Nephron (organoid): ENCODE measurements at regions not wholly inside any gene's neighbourhood (a gene's known extent, or its start where the extent isn't known, plus 50 kb on each side); places are given as distances from the start of the nearest gene placed in this dataset.

Source experiments
- H3K27ac Mint-ChIP-seq, 3 experiments: 2 replicates each; pipeline ENCODE4 v1.8.0; 2020; ENCODE audit warnings: mixed read lengths in 3 of 3, mild to moderate bottlenecking in 2 of 3, moderate library complexity in 1 of 3
- H3K27me3 Mint-ChIP-seq: 2 replicates; pipeline ENCODE4 v1.8.0; 2021; ENCODE audit warnings: low read depth, mild to moderate bottlenecking, moderate library complexity, mixed read lengths
- H3K36me3 Mint-ChIP-seq: 2 replicates; pipeline ENCODE4 v1.8.0; 2020; ENCODE audit warnings: low read depth, mixed read lengths
- H3K4me1 Mint-ChIP-seq: 2 replicates; pipeline ENCODE4 v1.8.0; 2020; ENCODE audit warnings: mixed read lengths
- H3K4me3 Mint-ChIP-seq, 3 experiments: 2 replicates each; pipeline ENCODE4 v1.8.0; 2020; ENCODE audit warnings: mild to moderate bottlenecking in 3 of 3, mixed read lengths in 3 of 3, moderate library complexity in 2 of 3
- H3K9me3 Mint-ChIP-seq: 2 replicates; pipeline ENCODE4 v1.8.0; 2020; ENCODE audit warnings: mixed read lengths
- TF ChIP-seq, protein P1 (sequence below), 3 experiments: fragments of 200-600 bp; sonication (generic); IDR thresholded peaks; one replicate each; pipeline ENCODE4 v1.5.0; 2021; ENCODE audit warnings: antibody characterized with exemption in 3 of 3; ENCODE audit not compliant: unreplicated experiment in 3 of 3

DNA sequence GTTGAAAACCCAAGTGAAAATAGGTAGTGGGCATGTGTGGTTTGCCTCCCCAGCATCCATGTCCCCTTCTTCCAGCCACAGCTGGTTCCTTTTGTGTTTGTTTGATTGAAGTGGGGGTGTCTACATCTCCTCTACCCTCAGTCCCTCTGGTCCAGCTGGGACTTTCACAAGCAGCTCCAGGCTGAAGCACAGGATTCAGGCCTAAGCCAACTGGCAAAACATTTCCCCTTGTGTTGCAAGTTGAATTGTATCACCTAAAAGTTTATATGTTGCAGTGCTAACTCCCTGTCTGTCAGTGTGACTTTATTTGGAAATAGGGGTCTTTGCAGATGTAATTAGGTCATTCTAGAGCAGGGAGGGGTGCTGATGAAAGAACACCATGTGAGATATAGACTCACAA, 205.9 kb upstream of the ASIC2 start:
- Mint-ChIP-seq H3K27me3 (peaks cover 7% of the 10 kb centered on the region), H3K9me3 (no peaks in the 10 kb centered on the region), H3K4me3 (no peak overlapping the region), H3K4me1 (no peaks in the 10 kb centered on the region), H3K36me3 (no peaks in the 10 kb centered on the region), H3K27ac (no peak overlapping the region)
- TF ChIP-seq, protein P1, sequence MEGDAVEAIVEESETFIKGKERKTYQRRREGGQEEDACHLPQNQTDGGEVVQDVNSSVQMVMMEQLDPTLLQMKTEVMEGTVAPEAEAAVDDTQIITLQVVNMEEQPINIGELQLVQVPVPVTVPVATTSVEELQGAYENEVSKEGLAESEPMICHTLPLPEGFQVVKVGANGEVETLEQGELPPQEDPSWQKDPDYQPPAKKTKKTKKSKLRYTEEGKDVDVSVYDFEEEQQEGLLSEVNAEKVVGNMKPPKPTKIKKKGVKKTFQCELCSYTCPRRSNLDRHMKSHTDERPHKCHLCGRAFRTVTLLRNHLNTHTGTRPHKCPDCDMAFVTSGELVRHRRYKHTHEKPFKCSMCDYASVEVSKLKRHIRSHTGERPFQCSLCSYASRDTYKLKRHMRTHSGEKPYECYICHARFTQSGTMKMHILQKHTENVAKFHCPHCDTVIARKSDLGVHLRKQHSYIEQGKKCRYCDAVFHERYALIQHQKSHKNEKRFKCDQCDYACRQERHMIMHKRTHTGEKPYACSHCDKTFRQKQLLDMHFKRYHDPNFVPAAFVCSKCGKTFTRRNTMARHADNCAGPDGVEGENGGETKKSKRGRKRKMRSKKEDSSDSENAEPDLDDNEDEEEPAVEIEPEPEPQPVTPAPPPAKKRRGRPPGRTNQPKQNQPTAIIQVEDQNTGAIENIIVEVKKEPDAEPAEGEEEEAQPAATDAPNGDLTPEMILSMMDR (IDR thresholded peaks at IDR 0.05; ENCODE audit: unreplicated experiment in 3 of 3): no peak

DNA sequence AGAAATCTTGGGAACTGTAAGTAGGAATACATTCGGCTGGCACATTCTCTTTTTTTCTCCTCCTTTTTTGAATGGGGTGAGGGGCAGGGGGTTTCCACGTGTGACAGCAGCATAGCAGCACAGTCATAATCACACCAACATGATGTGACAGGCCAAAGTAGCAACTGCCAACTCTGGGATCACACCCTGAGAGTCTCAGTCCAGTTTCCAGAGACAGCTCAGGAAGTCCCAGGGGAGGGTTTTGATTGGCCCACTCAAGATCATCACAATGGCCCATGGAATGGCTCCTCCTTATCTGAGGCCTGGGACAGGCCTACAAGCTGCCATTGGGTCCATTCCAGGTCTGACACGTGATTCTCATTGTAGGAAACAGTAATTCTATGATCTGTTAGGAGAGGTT, 207.1 kb upstream of the ASIC2 start:
- Mint-ChIP-seq H3K9me3 (no peaks in the 10 kb centered on the region), H3K4me3 (no peak overlapping the region), H3K36me3 (no peaks in the 10 kb centered on the region), H3K27me3 (peaks cover 11% of the 10 kb centered on the region), H3K4me1 (no peaks in the 10 kb centered on the region), H3K27ac (no peak overlapping the region)
- TF ChIP-seq, protein P1 (IDR thresholded peaks at IDR 0.05; ENCODE audit: unreplicated experiment in 3 of 3): no peak

DNA sequence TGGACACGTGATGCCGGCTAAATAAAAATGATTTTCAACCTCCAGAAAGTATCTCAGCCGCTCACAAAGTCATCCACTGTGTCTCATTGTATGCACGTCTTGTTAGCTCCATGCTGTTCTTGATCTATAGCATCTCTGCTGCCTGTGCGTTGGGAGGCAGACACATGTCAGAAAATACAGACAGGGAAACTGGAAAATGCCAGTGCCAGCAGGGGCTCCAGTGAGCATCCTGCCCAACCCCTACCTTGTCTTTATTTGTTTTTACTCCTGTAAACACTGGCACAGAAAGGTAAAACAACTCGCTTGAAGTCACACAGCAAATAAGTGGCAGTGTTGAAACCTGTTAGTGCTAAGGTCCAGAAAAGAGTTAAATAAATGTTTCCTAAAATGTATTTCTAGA, 208.1 kb upstream of the ASIC2 start:
- Mint-ChIP-seq H3K36me3 (no peaks in the 10 kb centered on the region), H3K4me1 (no peaks in the 10 kb centered on the region), H3K4me3 (no peak overlapping the region), H3K27ac (no peak overlapping the region), H3K27me3 (peaks cover 11% of the 10 kb centered on the region), H3K9me3 (no peaks in the 10 kb centered on the region)
- TF ChIP-seq, protein P1 (IDR thresholded peaks at IDR 0.05; ENCODE audit: unreplicated experiment in 3 of 3): no peak

DNA sequence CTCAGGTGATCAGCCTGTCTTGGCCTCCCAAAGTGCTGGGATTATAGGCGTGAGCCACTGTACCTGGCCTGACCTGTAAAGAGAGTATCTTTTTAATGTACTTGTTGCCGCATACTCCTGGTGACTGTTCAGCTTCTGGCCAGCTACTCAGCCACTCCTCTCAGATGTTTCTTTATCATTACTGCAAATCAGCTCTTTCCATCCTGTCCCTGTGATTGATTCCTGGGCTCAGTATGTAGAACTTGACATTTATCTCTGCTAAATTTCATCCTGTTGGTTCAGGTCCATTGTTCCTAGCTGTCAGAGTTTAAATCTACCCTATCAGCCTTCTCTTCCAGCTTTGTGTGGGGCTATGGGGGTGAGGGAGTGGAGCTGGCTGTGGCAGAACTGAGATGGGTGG, 211.5 kb upstream of the ASIC2 start:
- Mint-ChIP-seq H3K27me3 (peaks cover 8% of the 10 kb centered on the region), H3K4me1 (peaks cover 9% of the 10 kb centered on the region)

GRCh38 chr17:33506889-33507650, 214.0 kb upstream of the ASIC2 start:
- H3K27me3 Mint-ChIP-seq: peaks cover 8% of the 10 kb centered on the region
- H3K27ac Mint-ChIP-seq: peak overlapping the region; percentile 50 to 82 (median 80)
- H3K4me3 Mint-ChIP-seq: no peak overlapping the region
- H3K4me1 Mint-ChIP-seq: peaks cover 9% of the 10 kb centered on the region
- no peaks in the 10 kb centered on the region for H3K9me3 Mint-ChIP-seq
- TF ChIP-seq, protein P1 (IDR thresholded peaks at IDR 0.05; ENCODE audit: unreplicated experiment in 3 of 3): no peak
- no peaks in the 10 kb centered on the region for H3K36me3 Mint-ChIP-seq

More for the DNA sequence above, 211.5 kb upstream of the ASIC2 start:
- no peaks in the 10 kb centered on the region for H3K36me3 Mint-ChIP-seq
- no peaks in the 10 kb centered on the region for H3K9me3 Mint-ChIP-seq
- TF ChIP-seq, protein P1 (IDR thresholded peaks at IDR 0.05; ENCODE audit: unreplicated experiment in 3 of 3): no peak
- no peak overlapping the region for H3K4me3 Mint-ChIP-seq
- H3K27ac Mint-ChIP-seq: no peak overlapping the region

DNA sequence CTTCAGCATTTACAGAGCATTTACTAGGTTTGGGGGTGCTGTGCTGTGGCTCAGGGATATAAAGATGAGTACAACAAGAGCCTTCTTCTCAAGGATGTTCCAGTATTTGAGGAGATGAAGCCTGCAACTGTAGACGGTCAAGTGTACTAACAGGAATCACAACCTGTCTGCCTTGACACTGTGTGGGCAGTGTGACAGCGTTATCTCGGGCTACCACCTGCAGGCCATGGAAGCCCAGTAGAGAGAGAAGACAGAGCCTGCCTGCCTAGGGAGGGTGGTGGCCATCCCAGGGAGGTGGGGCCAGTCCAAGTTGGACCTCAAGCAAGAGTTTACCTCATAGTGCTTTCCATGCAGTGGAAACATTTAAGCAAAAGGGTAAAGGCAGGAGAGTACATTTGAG, 215.1 kb upstream of the ASIC2 start:
- H3K4me1 Mint-ChIP-seq: peaks cover 9% of the 10 kb centered on the region
- no peaks in the 10 kb centered on the region for H3K36me3 Mint-ChIP-seq
- H3K27me3 Mint-ChIP-seq: peaks cover 8% of the 10 kb centered on the region
- TF ChIP-seq, protein P1 (IDR thresholded peaks at IDR 0.05; ENCODE audit: unreplicated experiment in 3 of 3): no peak
- H3K9me3 Mint-ChIP-seq: peaks cover 5% of the 10 kb centered on the region
- no peak overlapping the region for H3K4me3 Mint-ChIP-seq
- no peak overlapping the region for H3K27ac Mint-ChIP-seq
